ENCODE measurements at regions not wholly inside any gene's neighbourhood (a gene's known extent, or its start where the extent isn't known, plus 50 kb on each side); places are given as distances from the start of the nearest gene placed in this dataset.

GRCh38 chr20:48314925-48315592, 512.7 kb downstream of the PREX1 start:
- Histone ChIP-seq H3K36me3 (no peaks in the 10 kb centered on the region), H3K4me1 (no peaks in the 10 kb centered on the region), H3K4me3 (no peak overlapping the region), H3K27me3 (no peaks in the 10 kb centered on the region), H3K9me3 (no peaks in the 10 kb centered on the region), H3K27ac (no peak overlapping the region)
- WGBS, 2 donors = 80 to 92% methylated on average over 6 of the region's 6 CpGs
- intact Hi-C loops (cut with DNase I) = no loop called here
- no peak for ATAC-seq
- DNase-seq = no peak
- FAIRE-seq = no peak
- TF ChIP-seq CTCF (IDR thresholded peaks at IDR 0.05) = no peak

GRCh38 chr20:48313324-48313723, 514.5 kb downstream of the PREX1 start:
- intact Hi-C loops (cut with DNase I) = no loop called here

GRCh38 chr20:48311956-48312355, 515.8 kb downstream of the PREX1 start:
- no peak overlapping the region for H3K27ac ChIP-seq
- WGBS, 2 donors = 63 to 72% methylated on average over 2 of the region's 2 CpGs
- DNase-seq (no peak), FAIRE-seq (no peak), ATAC-seq (no peak)
- H3K36me3 ChIP-seq = no peaks in the 10 kb centered on the region
- no peaks in the 10 kb centered on the region for H3K27me3 ChIP-seq
- no peak overlapping the region for H3K4me3 ChIP-seq
- no peaks in the 10 kb centered on the region for H3K4me1 ChIP-seq
- H3K9me3 ChIP-seq = no peaks in the 10 kb centered on the region
- intact Hi-C loops (cut with DNase I) = no loop called here
- no peak for TF ChIP-seq CTCF (IDR thresholded peaks at IDR 0.05)

More at GRCh38 chr20:48313324-48313723, 514.5 kb downstream of the PREX1 start:
- no peak for ATAC-seq
- TF ChIP-seq CTCF (IDR thresholded peaks at IDR 0.05) = no peak
- Histone ChIP-seq H3K27me3 (no peaks in the 10 kb centered on the region), H3K4me3 (no peak overlapping the region), H3K36me3 (no peaks in the 10 kb centered on the region), H3K4me1 (no peaks in the 10 kb centered on the region), H3K27ac (no peak overlapping the region), H3K9me3 (no peaks in the 10 kb centered on the region)
- no peak for FAIRE-seq
- DNase-seq = no peak
- WGBS, 2 donors = 86 to 89% methylated on average over 4 of the region's 4 CpGs

DNA sequence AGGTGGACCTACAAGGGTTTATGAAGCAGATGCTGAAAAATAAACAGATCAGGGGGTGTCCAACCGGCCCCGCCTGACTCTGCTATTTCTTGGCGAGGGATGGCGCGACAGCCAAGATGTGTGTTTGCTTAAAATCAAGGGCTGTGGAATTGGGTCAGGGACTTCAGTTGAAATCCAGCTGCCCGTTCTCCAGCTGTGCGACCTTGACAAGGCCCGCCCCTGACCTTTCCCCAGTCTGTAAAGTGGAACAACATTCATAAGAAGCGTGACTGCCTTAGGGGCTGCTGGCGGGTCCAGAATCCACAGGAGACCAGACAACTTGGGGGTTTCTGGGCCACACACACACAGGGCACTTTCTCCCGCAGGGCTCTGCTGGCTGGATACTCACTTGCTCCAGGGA, 517.5 kb downstream of the PREX1 start:
- no peak for FAIRE-seq
- intact Hi-C loops (cut with DNase I) = no loop called here
- 62 to 64% methylated on average over 11 of the region's 11 CpGs for WGBS, 2 donors
- Histone ChIP-seq H3K9me3 (no peaks in the 10 kb centered on the region), H3K27me3 (no peaks in the 10 kb centered on the region), H3K4me3 (no peak overlapping the region), H3K4me1 (no peaks in the 10 kb centered on the region), H3K27ac (no peak overlapping the region), H3K36me3 (no peaks in the 10 kb centered on the region)
- TF ChIP-seq CTCF (IDR thresholded peaks at IDR 0.05) = no peak
- no peak for ATAC-seq
- no peak for DNase-seq

GRCh38 chr20:48309293-48309692, 518.5 kb downstream of the PREX1 start:
- no peak overlapping the region for H3K27ac ChIP-seq
- ATAC-seq (no peak), DNase-seq (no peak), FAIRE-seq (no peak)
- 61 to 71% methylated on average over 5 of the region's 5 CpGs for WGBS, 2 donors
- no peaks in the 10 kb centered on the region for H3K9me3 ChIP-seq
- H3K36me3 ChIP-seq = no peaks in the 10 kb centered on the region
- H3K4me3 ChIP-seq = no peak overlapping the region
- no peaks in the 10 kb centered on the region for H3K27me3 ChIP-seq
- intact Hi-C loops (cut with DNase I) = no loop called here
- TF ChIP-seq CTCF (IDR thresholded peaks at IDR 0.05) = no peak
- H3K4me1 ChIP-seq = no peaks in the 10 kb centered on the region
